ENCODE measurements at regions not wholly inside any gene's neighbourhood (a gene's known extent, or its start where the extent isn't known, plus 50 kb on each side); places are given as distances from the start of the nearest gene placed in this dataset.

- TF ChIP-seq CTCF (optimal IDR thresholded peaks at IDR 0.05 in 1 of 3, IDR thresholded peaks at IDR 0.05 in 1 of 3, conservative IDR thresholded peaks at IDR 0.05 in 1 of 3; ENCODE audit: extremely low read depth in 1 of 3, insufficient read depth in 2 of 3, low read length in 3 of 3) (no peak), EZH2 (IDR thresholded peaks at IDR 0.05; ENCODE audit: low read length) (no peak)
Observed at GRCh38 chr3:144032531-144033239, 61.1 kb downstream of the DIPK2A start.
